Lung (tissue), 12 donors: ENCODE measurements at regions not wholly inside any gene's neighbourhood (a gene's known extent, or its start where the extent isn't known, plus 50 kb on each side); places are given as distances from the start of the nearest gene placed in this dataset. TPM values are rescaled to one million over a fixed set of nuclear protein-coding genes. Genes with fewer than 3 reads are reported as not detected.

Source experiments
- ATAC-seq: fragments of 200-7000 bp; cut with Tn5 transposase; one replicate; pipeline ENCODE4 v1.9.1; 2020; ENCODE audit warnings: moderate number of reproducible peaks; ENCODE audit not compliant: insufficient read depth, low FRiP score
- DNase-seq, 3 donors: peaks; one replicate each; pipeline ENCODE4 v3.0.0-alpha.2; 2013 to 2017
- H3K27ac ChIP-seq, 2 donors: one replicate each; pipeline ENCODE4 v1.5.1; 2013; ENCODE audit warnings: mild to moderate bottlenecking in 2 of 2, moderate library complexity in 2 of 2, control low read depth in 1 of 2, inconsistent platforms in 1 of 2, low read depth in 1 of 2, low read length in 1 of 2
- H3K27me3 ChIP-seq, 3 donors: one replicate each; pipeline ENCODE4 v1.5.1; 2013; ENCODE audit warnings: low read length in 2 of 3; ENCODE audit not compliant: control insufficient read depth in 3 of 3, insufficient read depth in 3 of 3
- H3K36me3 ChIP-seq, 4 donors: one replicate each; pipeline ENCODE4 v1.5.1; 2013; ENCODE audit warnings: low read length in 4 of 4, mild to moderate bottlenecking in 1 of 4, moderate library complexity in 1 of 4; ENCODE audit not compliant: control insufficient read depth in 4 of 4, insufficient read depth in 4 of 4
- H3K4me1 ChIP-seq, 5 donors: one replicate each; pipeline ENCODE4 v1.5.1; 2013; ENCODE audit warnings: low read length in 5 of 5, mild to moderate bottlenecking in 2 of 5, moderate library complexity in 1 of 5; ENCODE audit not compliant: control insufficient read depth in 5 of 5, insufficient read depth in 5 of 5
- H3K4me3 ChIP-seq: one replicate; pipeline ENCODE4 v1.5.1; 2013; ENCODE audit warnings: mild to moderate bottlenecking, control low read depth, moderate library complexity
- H3K9ac ChIP-seq, 2 donors: one replicate each; pipeline ENCODE4 v1.5.1; 2013; ENCODE audit warnings: low read length in 2 of 2, control low read depth in 1 of 2; ENCODE audit not compliant: insufficient read depth in 1 of 2
- H3K9me3 ChIP-seq, 4 donors: one replicate each; pipeline ENCODE4 v1.5.1; 2013; ENCODE audit warnings: low read length in 3 of 4, mild to moderate bottlenecking in 1 of 4, moderate library complexity in 1 of 4; ENCODE audit not compliant: control insufficient read depth in 4 of 4, insufficient read depth in 3 of 4
- CTCF ChIP-seq: IDR thresholded peaks from 2 replicates; pipeline ENCODE4 v1.5.1; 2012; ENCODE audit warnings: mild to moderate bottlenecking; ENCODE audit errors: control extremely low read depth, extremely low read depth
- WGBS, 2 donors: extraction: QIAGEN DNeasy Blood & Tissue Kit; methylation state at CpG; one replicate each; pipeline ENCODE4 v1.1.7; 2013; 5-methylcytosine and 5-hydroxymethylcytosine counted together
- small RNA-seq: library from RNA; depleted of rRNA; stranded (forward); fragments of <200 nt; gene quantifications from one replicate; pipeline ENCODE3, GENCODE V24; 2014; ENCODE audit warnings: low replicate concordance
- donor health status: control.
- donor health status: control.
- donor health status: Bipolar disorder and iron deficiency.
- donor health status: healthy.
- donor health status: DM: yes; HTN: yes; CAD: no.

- WGBS, 2 donors: 94 to 98% methylated on average over 6 of the region's 6 CpGs
- no peak overlapping the region for H3K9ac ChIP-seq
- no peak for TF ChIP-seq CTCF
Observed at GRCh38 chr7:17247357-17247756, 51.1 kb upstream of the AHR start.

GRCh38 chr7:17248527-17248926 is 49.9 kb upstream of the AHR start:
- H3K27me3 ChIP-seq: no peaks in the 10 kb centered on the region
- H3K9ac ChIP-seq: no peak overlapping the region
- no peak overlapping the region for H3K27ac ChIP-seq
- H3K4me1 ChIP-seq: no peaks in the 10 kb centered on the region
- peaks cover 0 to 2% (median 0%) of the 10 kb centered on the region in 4 donors for H3K9me3 ChIP-seq
- no peaks in the 10 kb centered on the region for H3K36me3 ChIP-seq
- ATAC-seq (no peak), DNase-seq (no peak)
- no peak overlapping the region for H3K4me3 ChIP-seq
- TF ChIP-seq CTCF: no peak
- WGBS, 2 donors: 77 to 92% methylated on average over 2 of the region's 2 CpGs

More at GRCh38 chr7:17247357-17247756, 51.1 kb upstream of the AHR start:
- ATAC-seq (no peak), DNase-seq (no peak)
- Histone ChIP-seq H3K27me3 (no peaks in the 10 kb centered on the region), H3K4me3 (no peak overlapping the region), H3K27ac (no peak overlapping the region), H3K9me3 (peaks cover 0 to 2% (median 0%) of the 10 kb centered on the region in 4 donors), H3K36me3 (no peaks in the 10 kb centered on the region), H3K4me1 (no peaks in the 10 kb centered on the region)

Small RNA genes in the stretch of these regions (small RNA-seq; reads per million reads assigned to genes)
- gene RF00017: not detected
